Hepatocyte (in vitro differentiated cells): ENCODE measurements at regions not wholly inside any gene's neighbourhood (a gene's known extent, or its start where the extent isn't known, plus 50 kb on each side); places are given as distances from the start of the nearest gene placed in this dataset.

Experiments used
- EZH2 ChIP-seq: fragments of 200-600 bp; sonication (generic); IDR thresholded peaks from 2 replicates; pipeline ENCODE4 v1.6.1; 2016; ENCODE audit warnings: antibody characterized with exemption, mild to moderate bottlenecking, borderline replicate concordance
- TF ChIP-seq, protein P1 (sequence below): fragments of 200-600 bp; sonication (generic); IDR thresholded peaks from 2 replicates; pipeline ENCODE4 v1.5.1; 2016; ENCODE audit warnings: antibody characterized with exemption, mild to moderate bottlenecking; ENCODE audit not compliant: poor library complexity

- TF ChIP-seq, protein P1, sequence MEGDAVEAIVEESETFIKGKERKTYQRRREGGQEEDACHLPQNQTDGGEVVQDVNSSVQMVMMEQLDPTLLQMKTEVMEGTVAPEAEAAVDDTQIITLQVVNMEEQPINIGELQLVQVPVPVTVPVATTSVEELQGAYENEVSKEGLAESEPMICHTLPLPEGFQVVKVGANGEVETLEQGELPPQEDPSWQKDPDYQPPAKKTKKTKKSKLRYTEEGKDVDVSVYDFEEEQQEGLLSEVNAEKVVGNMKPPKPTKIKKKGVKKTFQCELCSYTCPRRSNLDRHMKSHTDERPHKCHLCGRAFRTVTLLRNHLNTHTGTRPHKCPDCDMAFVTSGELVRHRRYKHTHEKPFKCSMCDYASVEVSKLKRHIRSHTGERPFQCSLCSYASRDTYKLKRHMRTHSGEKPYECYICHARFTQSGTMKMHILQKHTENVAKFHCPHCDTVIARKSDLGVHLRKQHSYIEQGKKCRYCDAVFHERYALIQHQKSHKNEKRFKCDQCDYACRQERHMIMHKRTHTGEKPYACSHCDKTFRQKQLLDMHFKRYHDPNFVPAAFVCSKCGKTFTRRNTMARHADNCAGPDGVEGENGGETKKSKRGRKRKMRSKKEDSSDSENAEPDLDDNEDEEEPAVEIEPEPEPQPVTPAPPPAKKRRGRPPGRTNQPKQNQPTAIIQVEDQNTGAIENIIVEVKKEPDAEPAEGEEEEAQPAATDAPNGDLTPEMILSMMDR, result no peak
- no peak for TF ChIP-seq EZH2
These were observed 209.9 kb downstream of the CRPPA start for GRCh38 chr7:16211402-16211925.
